ENCODE measurements at regions not wholly inside any gene's neighbourhood (a gene's known extent, or its start where the extent isn't known, plus 50 kb on each side); places are given as distances from the start of the nearest gene placed in this dataset.

DNA sequence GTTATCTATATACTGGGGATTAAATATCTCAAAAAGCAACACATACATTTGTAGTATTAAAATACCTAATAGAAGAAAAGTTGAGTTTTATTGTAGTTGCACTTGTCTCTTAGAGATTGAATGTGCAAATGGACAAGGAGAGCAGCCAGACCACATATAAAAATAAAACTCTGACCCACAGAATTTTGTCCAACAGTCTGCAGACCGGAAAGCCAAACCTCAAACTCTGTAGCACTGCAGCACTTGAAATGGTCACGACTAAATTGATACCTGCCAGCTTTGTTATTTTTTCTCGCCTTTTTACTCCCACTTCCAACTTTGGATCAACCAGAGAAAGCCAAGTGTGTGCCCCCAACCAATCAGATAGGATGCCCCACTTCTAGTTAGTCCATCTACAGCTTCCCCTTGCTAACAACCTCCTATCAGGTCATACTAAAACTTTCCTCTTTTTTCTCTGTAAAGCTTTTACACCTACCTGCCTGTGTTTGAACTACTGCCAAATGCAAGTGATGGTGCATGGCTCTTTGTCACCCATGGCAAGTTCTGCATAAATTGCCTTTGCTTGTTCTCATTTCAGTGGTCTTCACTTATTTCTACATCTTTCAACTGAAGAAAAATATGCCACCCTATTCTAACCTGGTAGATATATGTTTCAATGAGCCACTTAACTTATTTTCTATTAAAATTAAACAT, 1250.7 kb upstream of the SPRY2 start:
- Mint-ChIP-seq H3K27me3 (no peaks in the 10 kb centered on the region), H3K4me1 (no peaks in the 10 kb centered on the region), H3K4me3 (no peak overlapping the region), H3K27ac (no peak overlapping the region), H3K36me3 (ENCODE audit: low read depth) (no peaks in the 10 kb centered on the region), H3K9me3 (peaks cover under 1% of the 10 kb centered on the region)
- ATAC-seq (ENCODE audit: low read depth) (no peak), DNase-seq (no peak)
- CTCF ChIA-PET: no interaction called here
- TF ChIP-seq, protein P1, sequence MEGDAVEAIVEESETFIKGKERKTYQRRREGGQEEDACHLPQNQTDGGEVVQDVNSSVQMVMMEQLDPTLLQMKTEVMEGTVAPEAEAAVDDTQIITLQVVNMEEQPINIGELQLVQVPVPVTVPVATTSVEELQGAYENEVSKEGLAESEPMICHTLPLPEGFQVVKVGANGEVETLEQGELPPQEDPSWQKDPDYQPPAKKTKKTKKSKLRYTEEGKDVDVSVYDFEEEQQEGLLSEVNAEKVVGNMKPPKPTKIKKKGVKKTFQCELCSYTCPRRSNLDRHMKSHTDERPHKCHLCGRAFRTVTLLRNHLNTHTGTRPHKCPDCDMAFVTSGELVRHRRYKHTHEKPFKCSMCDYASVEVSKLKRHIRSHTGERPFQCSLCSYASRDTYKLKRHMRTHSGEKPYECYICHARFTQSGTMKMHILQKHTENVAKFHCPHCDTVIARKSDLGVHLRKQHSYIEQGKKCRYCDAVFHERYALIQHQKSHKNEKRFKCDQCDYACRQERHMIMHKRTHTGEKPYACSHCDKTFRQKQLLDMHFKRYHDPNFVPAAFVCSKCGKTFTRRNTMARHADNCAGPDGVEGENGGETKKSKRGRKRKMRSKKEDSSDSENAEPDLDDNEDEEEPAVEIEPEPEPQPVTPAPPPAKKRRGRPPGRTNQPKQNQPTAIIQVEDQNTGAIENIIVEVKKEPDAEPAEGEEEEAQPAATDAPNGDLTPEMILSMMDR (IDR thresholded peaks at IDR 0.05): no peak
- intact Hi-C loops (cut with micrococcal nuclease): no loop called here
- POLR2A ChIA-PET: no interaction called here

DNA sequence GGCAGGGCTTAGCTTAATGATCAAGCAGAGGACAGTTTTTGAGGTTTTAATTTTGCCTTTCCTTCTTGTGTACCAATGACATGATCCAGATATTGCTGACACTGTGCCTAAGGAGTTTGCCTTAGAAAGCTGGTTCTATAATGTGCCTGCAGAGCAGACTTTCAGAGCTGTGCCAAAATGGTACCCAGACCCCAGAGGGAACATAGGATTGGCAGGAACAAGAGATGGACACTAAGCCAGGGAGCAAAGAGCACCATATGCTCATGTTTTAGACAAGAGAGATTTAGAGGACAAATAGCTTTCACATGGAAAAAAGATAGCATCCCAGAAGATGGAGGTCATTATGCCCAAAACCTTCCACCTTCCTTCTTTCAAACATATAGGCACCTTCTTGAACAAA, 1241.5 kb upstream of the SPRY2 start:
- ATAC-seq (ENCODE audit: low read depth) (no peak), DNase-seq (no peak)
- POLR2A ChIA-PET: no interaction called here
- intact Hi-C loops (cut with micrococcal nuclease): no loop called here
- Mint-ChIP-seq H3K36me3 (ENCODE audit: low read depth) (no peaks in the 10 kb centered on the region), H3K27me3 (no peaks in the 10 kb centered on the region), H3K4me3 (no peak overlapping the region), H3K27ac (no peak overlapping the region), H3K9me3 (peaks cover 6% of the 10 kb centered on the region), H3K4me1 (no peaks in the 10 kb centered on the region)
- TF ChIP-seq, protein P1 (IDR thresholded peaks at IDR 0.05): no peak
- CTCF ChIA-PET: no interaction called here

DNA sequence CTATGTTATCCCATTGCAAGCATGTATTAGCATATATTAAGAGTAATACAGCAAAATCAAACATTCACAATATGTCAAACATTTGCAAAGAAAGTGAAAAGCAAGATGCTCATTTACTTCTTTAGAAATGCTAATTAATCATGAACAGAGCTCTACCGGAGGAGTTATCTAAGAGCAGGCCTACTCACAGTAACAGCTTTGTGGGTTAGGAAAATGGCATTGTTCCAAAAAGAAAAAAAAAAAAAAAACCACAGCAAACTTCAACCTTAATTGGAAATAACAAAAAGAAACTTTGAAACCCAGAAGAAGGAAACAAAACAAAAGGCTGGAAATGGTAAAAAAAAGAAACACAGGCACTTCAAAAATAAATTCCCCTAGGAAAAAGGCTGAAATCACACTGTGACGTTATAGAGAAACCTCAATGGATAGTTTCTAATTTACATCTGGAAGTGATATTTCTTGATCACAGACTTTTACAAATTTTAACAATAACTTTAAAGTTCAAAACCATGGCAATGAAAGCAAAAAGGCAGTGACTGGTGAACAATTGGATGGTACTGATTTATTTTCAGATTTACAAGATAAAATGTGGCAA, 1236.8 kb upstream of the SPRY2 start:
- POLR2A ChIA-PET: no interaction called here
- CTCF ChIA-PET: no interaction called here
- no peak for DNase-seq
- H3K27me3 Mint-ChIP-seq: no peaks in the 10 kb centered on the region
- intact Hi-C loops (cut with micrococcal nuclease): no loop called here
- TF ChIP-seq, protein P1 (IDR thresholded peaks at IDR 0.05): no peak
- H3K27ac Mint-ChIP-seq: no peak overlapping the region
- H3K4me1 Mint-ChIP-seq: no peaks in the 10 kb centered on the region
- H3K4me3 Mint-ChIP-seq: no peak overlapping the region
- no peak for ATAC-seq (ENCODE audit: low read depth)
- no peaks in the 10 kb centered on the region for H3K36me3 Mint-ChIP-seq (ENCODE audit: low read depth)
- H3K9me3 Mint-ChIP-seq: peaks cover 3% of the 10 kb centered on the region

DNA sequence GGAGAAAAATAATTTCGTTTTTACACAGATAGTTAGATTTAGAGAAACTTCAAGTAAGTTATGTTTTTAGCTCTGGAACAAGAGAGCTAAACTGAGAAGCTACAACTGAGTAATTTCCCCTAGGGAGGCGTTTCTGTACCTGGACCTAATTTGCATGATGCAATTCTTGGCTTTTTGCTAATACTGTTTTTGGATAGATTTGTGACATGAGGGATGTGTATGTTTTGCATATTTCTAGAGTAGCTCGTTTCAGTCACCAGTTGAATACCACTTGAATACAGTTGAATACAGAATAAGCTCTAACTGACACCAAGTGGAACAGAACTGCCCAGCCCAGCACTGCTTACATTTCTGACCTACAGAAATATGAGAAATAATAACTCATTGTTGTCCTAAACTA, 1227.9 kb upstream of the SPRY2 start:
- Mint-ChIP-seq H3K36me3 (ENCODE audit: low read depth) (no peaks in the 10 kb centered on the region), H3K9me3 (no peaks in the 10 kb centered on the region), H3K4me1 (no peaks in the 10 kb centered on the region), H3K27ac (no peak overlapping the region), H3K4me3 (no peak overlapping the region), H3K27me3 (no peaks in the 10 kb centered on the region)
- TF ChIP-seq, protein P1 (IDR thresholded peaks at IDR 0.05): no peak
- intact Hi-C loops (cut with micrococcal nuclease): no loop called here
- no peak for DNase-seq
- ATAC-seq (ENCODE audit: low read depth): no peak
- CTCF ChIA-PET: no interaction called here
- POLR2A ChIA-PET: no interaction called here

DNA sequence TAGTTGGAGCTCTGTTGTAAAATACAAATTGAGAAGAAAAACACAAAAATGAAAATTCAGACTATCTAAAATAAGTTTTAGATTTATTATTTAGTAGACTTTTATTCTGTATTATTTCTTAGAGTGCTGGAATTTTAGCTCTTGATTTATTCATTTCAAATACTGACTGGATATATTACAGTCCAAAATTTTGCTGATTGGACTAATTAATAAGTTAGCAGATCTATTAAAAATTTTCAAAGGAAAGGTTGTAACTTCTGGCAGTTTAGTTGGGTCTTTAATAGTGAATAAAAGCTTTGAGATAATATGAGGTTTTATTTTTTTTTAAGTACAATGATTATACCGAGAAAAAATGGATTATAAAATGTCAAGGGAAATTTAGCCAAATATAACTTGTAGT, 1224.9 kb upstream of the SPRY2 start:
- Mint-ChIP-seq H3K27me3 (no peaks in the 10 kb centered on the region), H3K4me1 (no peaks in the 10 kb centered on the region), H3K4me3 (no peak overlapping the region), H3K27ac (no peak overlapping the region), H3K9me3 (peaks cover 5% of the 10 kb centered on the region), H3K36me3 (ENCODE audit: low read depth) (no peaks in the 10 kb centered on the region)
- CTCF ChIA-PET: no interaction called here
- DNase-seq (no peak), ATAC-seq (ENCODE audit: low read depth) (no peak)
- TF ChIP-seq, protein P1 (IDR thresholded peaks at IDR 0.05): no peak
- POLR2A ChIA-PET: no interaction called here
- intact Hi-C loops (cut with micrococcal nuclease): no loop called here
